GM12864 (cell line): ENCODE measurements at regions not wholly inside any gene's neighbourhood (a gene's known extent, or its start where the extent isn't known, plus 50 kb on each side); places are given as distances from the start of the nearest gene placed in this dataset.

ENCODE experiments used
- DNase-seq: peaks from one replicate; pipeline ENCODE4 v3.0.0-alpha.2; 2011; ENCODE audit warnings: low read depth
- H3K4me3 ChIP-seq: 2 replicates; pipeline ENCODE4 v1.5.1; 2011; ENCODE audit warnings: mild to moderate bottlenecking, low read depth, low read length, control low read depth
- TF ChIP-seq, protein P1 (sequence below): IDR thresholded peaks from 2 replicates; pipeline ENCODE4 v1.5.1; 2011; ENCODE audit warnings: low read depth, mild to moderate bottlenecking, moderate library complexity, low read length, control low read depth, inconsistent platforms; ENCODE audit errors: missing control alignments

- no peak for DNase-seq
- TF ChIP-seq, protein P1, sequence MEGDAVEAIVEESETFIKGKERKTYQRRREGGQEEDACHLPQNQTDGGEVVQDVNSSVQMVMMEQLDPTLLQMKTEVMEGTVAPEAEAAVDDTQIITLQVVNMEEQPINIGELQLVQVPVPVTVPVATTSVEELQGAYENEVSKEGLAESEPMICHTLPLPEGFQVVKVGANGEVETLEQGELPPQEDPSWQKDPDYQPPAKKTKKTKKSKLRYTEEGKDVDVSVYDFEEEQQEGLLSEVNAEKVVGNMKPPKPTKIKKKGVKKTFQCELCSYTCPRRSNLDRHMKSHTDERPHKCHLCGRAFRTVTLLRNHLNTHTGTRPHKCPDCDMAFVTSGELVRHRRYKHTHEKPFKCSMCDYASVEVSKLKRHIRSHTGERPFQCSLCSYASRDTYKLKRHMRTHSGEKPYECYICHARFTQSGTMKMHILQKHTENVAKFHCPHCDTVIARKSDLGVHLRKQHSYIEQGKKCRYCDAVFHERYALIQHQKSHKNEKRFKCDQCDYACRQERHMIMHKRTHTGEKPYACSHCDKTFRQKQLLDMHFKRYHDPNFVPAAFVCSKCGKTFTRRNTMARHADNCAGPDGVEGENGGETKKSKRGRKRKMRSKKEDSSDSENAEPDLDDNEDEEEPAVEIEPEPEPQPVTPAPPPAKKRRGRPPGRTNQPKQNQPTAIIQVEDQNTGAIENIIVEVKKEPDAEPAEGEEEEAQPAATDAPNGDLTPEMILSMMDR = peak; percentile 34
- H3K4me3 ChIP-seq = no peak overlapping the region
These were observed 64.6 kb upstream of the CRHR1 start for GRCh38 chr17:45719335-45720071.

- TF ChIP-seq, protein P1 = no peak
- DNase-seq = no peak
- no peak overlapping the region for H3K4me3 ChIP-seq
These were observed 63.7 kb upstream of the CRHR1 start for GRCh38 chr17:45720386-45720785.

DNA sequence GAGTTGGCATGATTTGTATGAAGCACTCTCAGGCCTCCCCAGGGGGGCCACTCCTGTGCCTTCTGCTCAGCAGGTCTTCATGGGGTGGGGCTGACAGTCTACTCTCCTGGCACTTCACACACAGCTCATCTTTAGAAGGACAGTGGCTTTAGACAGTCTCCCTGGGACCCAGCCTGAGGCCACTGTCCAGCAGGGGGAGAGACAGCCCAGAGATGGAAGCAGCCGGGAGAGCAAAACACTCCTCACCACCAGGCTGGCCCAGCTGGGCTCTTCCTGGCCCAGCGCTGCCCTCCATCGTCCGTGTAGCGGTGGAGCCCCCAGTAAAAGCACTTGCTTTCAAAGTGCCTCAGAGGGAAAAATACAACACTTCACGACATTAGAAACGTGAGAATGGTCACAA lies 62.0 kb upstream of the CRHR1 start:
- no peak for DNase-seq

DNA sequence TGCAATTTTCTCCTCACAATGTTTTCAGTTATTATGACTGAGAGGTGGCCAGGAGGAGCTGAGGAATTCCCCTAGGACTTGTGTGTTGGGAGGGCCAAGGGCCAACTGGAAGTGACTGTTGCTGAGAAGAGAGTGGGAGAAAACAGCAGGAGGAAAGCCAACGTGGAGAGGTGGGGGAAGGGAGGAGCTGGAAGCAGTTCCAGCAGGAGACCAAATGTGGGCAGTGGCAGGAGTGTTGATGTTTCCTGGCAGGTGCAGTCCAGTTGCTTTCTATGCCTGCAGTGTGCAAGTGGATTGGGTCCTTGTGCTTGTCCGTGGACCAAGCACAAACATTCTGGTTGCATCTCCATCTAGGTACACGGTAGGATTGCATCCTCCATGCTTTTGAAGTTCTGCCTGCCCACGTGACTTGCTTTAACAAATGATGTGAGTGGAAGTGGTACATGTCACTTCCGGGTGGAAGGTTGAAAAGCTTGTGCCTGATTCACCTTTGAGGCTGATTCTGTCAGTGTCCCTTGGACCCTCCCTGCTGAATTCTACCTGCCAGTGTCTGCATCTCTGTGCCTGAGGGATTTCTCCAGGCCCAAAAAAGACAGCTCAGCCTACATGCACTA lies 54.7 kb upstream of the CRHR1 start:
- no peak for DNase-seq
- H3K4me3 ChIP-seq = no peak overlapping the region
- TF ChIP-seq, protein P1 = no peak

More for the DNA sequence above, 62.0 kb upstream of the CRHR1 start:
- TF ChIP-seq, protein P1 = peak; percentile 6
- no peak overlapping the region for H3K4me3 ChIP-seq

DNA sequence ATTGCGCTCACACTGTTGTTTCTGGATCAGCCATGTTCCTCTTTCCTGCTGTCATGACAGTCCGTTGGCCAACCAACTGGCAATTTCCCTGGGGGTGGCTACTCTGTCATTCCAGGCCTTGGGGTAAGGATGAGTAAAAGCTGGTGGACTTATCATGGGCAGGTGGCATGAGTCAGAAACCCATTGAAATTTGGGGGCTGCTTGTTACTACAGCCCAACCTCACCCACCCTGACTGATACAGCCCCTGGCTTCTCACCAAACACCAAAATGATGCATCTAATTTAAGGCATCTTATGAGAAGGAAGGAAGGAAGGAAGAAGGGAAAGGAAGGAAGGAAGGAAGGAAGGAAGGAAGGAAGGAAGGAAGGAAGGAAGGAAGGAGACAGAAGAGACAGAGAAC lies 53.9 kb upstream of the CRHR1 start:
- no peak overlapping the region for H3K4me3 ChIP-seq

DNA sequence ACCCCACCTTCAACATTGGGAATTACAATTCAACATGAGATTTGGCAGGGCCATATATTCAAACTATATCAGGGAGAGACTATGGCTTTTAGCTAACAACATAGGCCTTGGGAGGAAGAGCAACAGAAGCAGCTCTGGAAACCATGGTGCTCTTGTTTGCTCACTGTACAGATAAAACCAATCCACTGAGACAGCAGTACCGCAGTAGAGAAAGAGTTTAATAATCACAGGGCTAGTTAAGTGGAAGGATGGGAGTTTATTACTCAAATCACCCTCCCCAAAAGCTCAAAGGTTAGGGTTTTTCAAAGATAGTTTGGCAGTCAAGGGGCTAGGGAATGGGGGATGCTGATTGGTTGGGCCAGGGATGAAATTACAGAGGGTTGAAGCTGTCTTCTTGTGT lies 52.7 kb upstream of the CRHR1 start:
- no peak for DNase-seq
- TF ChIP-seq, protein P1 = no peak
- H3K4me3 ChIP-seq = no peak overlapping the region

More for the DNA sequence above, 53.9 kb upstream of the CRHR1 start:
- TF ChIP-seq, protein P1 = no peak
- DNase-seq = no peak
